ENCODE measurements at regions not wholly inside any gene's neighbourhood (a gene's known extent, or its start where the extent isn't known, plus 50 kb on each side); places are given as distances from the start of the nearest gene placed in this dataset.

- no peak for TF ChIP-seq ZNF462 (CRISPR knock-in tag; IDR thresholded peaks at IDR 0.05)
- TF ChIP-seq JUNB (IDR thresholded peaks at IDR 0.05; ENCODE audit: unreplicated experiment) = no peak
- no peak for TF ChIP-seq POLR2AphosphoS5 (IDR thresholded peaks at IDR 0.05; ENCODE audit: low read depth)
- no peak for TF ChIP-seq NANOG (IDR thresholded peaks at IDR 0.05; ENCODE audit: borderline replicate concordance)
- no peak for TF ChIP-seq STAT1 (IDR thresholded peaks at IDR 0.05; ENCODE audit: unreplicated experiment)
- TF ChIP-seq ZNF331 (CRISPR knock-in tag; IDR thresholded peaks at IDR 0.05; ENCODE audit: low read depth) = no peak
- TF ChIP-seq EZH2 (IDR thresholded peaks at IDR 0.05; ENCODE audit: low read depth, unreplicated experiment) = no peak
- no peak for TF ChIP-seq ZNF114 (CRISPR knock-in tag; IDR thresholded peaks at IDR 0.05)
- TF ChIP-seq REST (IDR thresholded peaks at IDR 0.05; ENCODE audit: unreplicated experiment) = no peak
Measured at GRCh38 chr11:45527898-45528297, 137.5 kb downstream of the CHST1 start (continued).

Data from GM23338 (cell line).